ENCODE measurements at regions not wholly inside any gene's neighbourhood (a gene's known extent, or its start where the extent isn't known, plus 50 kb on each side); places are given as distances from the start of the nearest gene placed in this dataset.

DNA sequence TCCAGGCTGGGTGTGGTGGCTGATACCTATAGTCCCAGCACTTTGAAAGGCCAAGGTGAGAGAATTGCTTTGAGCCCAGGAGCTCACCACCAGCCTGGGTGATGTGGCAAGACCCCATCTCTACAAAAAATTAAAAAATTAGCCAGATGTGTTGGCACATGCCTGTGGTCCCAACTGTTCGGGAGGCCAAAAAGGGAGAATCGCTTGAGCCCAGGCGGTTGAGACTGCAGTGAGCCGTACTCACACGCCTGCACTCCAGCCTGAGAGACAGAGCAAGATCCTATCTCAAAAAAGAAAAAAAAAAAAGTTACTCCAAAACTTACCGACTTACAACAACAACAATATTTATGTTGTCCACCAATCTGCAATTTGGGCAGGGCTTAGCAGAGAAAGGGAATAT lies 178.0 kb upstream of the FN1 start:
- no peak overlapping the region for H3K27ac ChIP-seq
- TF ChIP-seq, protein P1, sequence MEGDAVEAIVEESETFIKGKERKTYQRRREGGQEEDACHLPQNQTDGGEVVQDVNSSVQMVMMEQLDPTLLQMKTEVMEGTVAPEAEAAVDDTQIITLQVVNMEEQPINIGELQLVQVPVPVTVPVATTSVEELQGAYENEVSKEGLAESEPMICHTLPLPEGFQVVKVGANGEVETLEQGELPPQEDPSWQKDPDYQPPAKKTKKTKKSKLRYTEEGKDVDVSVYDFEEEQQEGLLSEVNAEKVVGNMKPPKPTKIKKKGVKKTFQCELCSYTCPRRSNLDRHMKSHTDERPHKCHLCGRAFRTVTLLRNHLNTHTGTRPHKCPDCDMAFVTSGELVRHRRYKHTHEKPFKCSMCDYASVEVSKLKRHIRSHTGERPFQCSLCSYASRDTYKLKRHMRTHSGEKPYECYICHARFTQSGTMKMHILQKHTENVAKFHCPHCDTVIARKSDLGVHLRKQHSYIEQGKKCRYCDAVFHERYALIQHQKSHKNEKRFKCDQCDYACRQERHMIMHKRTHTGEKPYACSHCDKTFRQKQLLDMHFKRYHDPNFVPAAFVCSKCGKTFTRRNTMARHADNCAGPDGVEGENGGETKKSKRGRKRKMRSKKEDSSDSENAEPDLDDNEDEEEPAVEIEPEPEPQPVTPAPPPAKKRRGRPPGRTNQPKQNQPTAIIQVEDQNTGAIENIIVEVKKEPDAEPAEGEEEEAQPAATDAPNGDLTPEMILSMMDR (conservative IDR thresholded peaks at IDR 0.05), result no peak

DNA sequence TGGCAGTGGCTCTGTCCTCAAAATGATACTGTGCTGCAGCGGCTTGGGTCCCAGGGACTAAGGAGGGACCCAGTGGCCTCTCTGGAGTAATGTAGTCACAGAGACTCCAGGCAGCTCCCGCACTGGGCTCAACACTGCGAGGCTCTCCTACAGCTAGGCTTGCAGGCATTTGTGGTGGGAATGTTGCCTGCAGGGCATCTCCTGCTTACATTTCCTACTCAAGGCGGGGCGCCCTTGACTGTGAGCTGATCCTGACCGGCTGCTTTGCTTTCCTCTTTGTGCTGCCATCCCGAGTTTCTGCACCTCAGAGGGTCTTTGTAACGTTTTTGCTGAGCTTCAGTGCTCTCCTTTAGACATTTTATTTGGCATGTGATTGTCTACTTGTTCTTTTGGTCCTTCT lies 177.4 kb upstream of the FN1 start:
- TF ChIP-seq, protein P1 (conservative IDR thresholded peaks at IDR 0.05), result no peak
- no peak overlapping the region for H3K27ac ChIP-seq

- TF ChIP-seq, protein P1 (conservative IDR thresholded peaks at IDR 0.05), result no peak
- no peak overlapping the region for H3K27ac ChIP-seq
These were observed 176.9 kb upstream of the FN1 start for GRCh38 chr2:215612786-215613185.

- TF ChIP-seq, protein P1 (conservative IDR thresholded peaks at IDR 0.05), result no peak
- H3K27ac ChIP-seq, result no peak overlapping the region
These were observed 175.9 kb upstream of the FN1 start for GRCh38 chr2:215611609-215612386.

DNA sequence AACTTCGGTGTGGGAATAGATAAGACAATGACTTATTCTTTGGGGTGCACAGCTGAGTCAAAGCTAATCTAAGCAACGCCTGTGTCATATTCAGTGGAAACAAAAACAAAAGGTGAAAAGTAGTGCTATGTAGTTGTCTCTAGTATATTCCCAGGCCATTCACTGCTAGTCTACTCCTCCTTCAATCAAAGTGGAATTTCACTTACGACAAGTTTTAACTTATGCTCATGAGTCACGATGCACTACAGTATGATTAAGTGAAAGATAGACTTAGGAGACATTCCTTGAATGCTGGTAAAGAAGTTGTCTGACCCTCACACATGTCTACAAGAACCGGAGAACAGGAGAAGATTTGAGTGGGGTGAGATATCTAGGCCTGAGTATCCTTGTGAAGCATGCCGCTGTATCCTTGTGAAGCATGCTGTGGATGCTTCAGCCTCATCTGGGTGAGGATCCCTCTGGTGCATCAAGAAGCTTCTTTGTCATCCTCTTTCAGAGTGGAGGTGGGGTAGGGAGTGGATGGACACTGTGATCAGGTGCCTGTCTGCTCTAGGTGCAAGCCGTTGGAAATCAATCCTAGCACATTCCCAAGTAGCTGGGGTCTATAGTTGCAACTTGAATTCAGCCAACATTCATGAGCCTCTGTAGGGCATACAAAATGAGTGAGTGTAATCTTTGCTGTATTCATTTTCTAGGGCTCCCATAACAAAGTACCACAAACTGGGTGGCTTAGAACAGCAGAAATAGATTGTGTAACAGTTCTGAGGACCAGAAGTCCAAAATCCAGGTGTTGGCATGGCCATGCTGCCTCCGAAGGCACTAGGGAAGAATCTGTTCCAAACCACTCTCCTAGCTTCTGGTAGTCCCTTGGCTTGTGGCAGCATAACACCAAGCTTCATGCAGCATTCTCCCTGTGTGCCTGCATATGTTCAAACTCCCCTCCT lies 173.5 kb upstream of the FN1 start:
- TF ChIP-seq, protein P1 (conservative IDR thresholded peaks at IDR 0.05), result no peak
- no peak overlapping the region for H3K27ac ChIP-seq

- TF ChIP-seq, protein P1 (conservative IDR thresholded peaks at IDR 0.05), result no peak
- H3K27ac ChIP-seq, result no peak overlapping the region
These were observed 171.9 kb upstream of the FN1 start for GRCh38 chr2:215607766-215608165.

- no peak overlapping the region for H3K27ac ChIP-seq
- TF ChIP-seq, protein P1 (conservative IDR thresholded peaks at IDR 0.05), result no peak
These were observed 170.4 kb upstream of the FN1 start for GRCh38 chr2:215606219-215606618.

Measured in VCaP (cell line).